ENCODE measurements at regions not wholly inside any gene's neighbourhood (a gene's known extent, or its start where the extent isn't known, plus 50 kb on each side); places are given as distances from the start of the nearest gene placed in this dataset.

DNA sequence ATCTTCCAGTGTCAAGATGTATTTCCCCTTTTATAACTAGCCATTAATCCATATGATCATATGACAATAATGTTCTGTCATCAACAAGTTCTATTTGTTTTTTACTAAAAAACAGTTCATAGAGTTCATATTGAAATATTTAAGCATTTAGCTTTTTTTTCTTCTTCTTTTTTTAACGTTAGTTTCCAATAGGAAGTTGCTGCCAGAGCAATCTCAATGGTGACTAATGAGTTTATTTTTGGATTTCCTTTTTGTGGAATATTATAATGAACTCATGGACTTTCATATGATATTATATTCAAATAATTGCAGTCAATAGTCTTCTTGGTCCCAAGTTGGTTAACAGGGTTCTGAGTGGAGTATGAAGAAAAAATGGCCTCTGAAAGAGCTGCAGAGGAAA, 343.3 kb downstream of the BCKDHB start:
- no peak for DNase-seq (ENCODE audit: extremely low spot score)
- TF ChIP-seq CTCF (IDR thresholded peaks at IDR 0.05; ENCODE audit: control extremely low read depth, extremely low read depth, low read depth, missing control alignments), result no peak
- ChIA-PET CTCF (no interaction called here), POLR2A (no interaction called here)

DNA sequence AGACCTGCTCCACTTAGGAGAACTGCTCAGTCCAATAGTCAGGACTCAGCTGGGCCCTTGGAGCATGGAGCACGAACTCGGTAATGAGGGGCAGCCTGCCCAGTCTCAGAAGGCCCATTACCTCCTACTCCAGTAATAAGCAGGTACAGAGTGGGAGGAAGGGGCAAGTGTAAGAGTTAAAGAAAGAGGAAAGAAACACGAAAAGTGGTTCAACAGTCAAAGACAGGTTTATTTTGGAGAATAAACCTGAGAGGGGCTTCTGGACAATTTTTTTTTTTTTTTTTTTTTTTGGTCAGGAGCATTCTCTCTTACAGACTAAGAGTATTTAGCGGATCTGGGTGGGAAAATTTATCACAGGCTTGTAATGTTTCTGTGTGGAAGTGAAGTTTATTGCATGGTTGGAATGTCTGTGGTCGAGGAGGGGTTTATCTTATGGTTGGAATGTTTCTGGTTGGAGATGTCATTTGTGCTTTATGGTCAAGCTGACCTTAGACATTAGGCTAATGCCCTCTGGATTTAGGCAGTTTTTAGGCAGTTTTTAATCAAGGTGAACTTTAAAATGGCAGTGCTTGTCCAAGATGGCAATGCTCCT, 340.1 kb downstream of the BCKDHB start:
- DNase-seq (ENCODE audit: extremely low spot score), result no peak
- TF ChIP-seq CTCF (IDR thresholded peaks at IDR 0.05; ENCODE audit: control extremely low read depth, extremely low read depth, low read depth, missing control alignments), result no peak
- POLR2A ChIA-PET, result no interaction called here
- CTCF ChIA-PET, result interaction anchor here (0.9 kb wide), 1 partner anchor 8 kb away, joined by 3 read pairs; no protein-coding TSS in a partner anchor

DNA sequence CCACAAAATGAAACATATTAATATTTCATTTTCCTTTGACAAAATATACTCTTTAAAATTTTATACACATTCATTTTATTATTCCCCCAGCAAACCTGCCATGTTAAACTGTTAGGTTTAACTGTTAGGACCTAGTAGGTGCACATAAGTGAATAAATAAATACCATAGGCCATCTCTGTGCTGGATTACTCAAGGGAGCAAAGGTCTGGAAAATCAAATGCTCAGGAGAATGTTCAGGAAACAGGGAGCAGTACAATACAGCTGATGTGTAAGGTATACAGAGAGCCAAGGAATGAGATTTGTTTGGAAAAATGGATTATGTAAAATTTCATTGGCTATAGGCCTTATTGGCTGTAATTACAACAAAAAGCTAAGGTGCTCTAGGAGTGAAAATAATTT, 339.3 kb downstream of the BCKDHB start:
- DNase-seq (ENCODE audit: extremely low spot score), result no peak
- CTCF ChIA-PET, result no interaction called here
- TF ChIP-seq CTCF (IDR thresholded peaks at IDR 0.05; ENCODE audit: control extremely low read depth, extremely low read depth, low read depth, missing control alignments), result no peak
- POLR2A ChIA-PET, result no interaction called here

- CTCF ChIA-PET, result interaction anchor here (1.8 kb wide), 1 partner anchor 17 kb away, joined by 5 read pairs; no protein-coding TSS in a partner anchor
Measured at GRCh38 chr6:80442366-80442765, 335.9 kb downstream of the BCKDHB start.

GRCh38 chr6:80441131-80441530, 334.7 kb downstream of the BCKDHB start:
- ChIA-PET CTCF (interaction anchor here (1.8 kb wide), 1 partner anchor 16 kb away, joined by 5 read pairs; no protein-coding TSS in a partner anchor), POLR2A (interaction anchor here (0.5 kb wide), 1 partner anchor 161 kb away, joined by 3 read pairs; no protein-coding TSS in a partner anchor)
- no peak for DNase-seq (ENCODE audit: extremely low spot score)
- no peak for TF ChIP-seq CTCF (IDR thresholded peaks at IDR 0.05; ENCODE audit: control extremely low read depth, extremely low read depth, low read depth, missing control alignments)

More at GRCh38 chr6:80442366-80442765, 335.9 kb downstream of the BCKDHB start:
- TF ChIP-seq CTCF (IDR thresholded peaks at IDR 0.05; ENCODE audit: control extremely low read depth, extremely low read depth, low read depth, missing control alignments), result no peak
- DNase-seq (ENCODE audit: extremely low spot score), result no peak
- POLR2A ChIA-PET, result no interaction called here

- ChIA-PET CTCF (interaction anchor here (1.8 kb wide), 1 partner anchor 16 kb away, joined by 5 read pairs; no protein-coding TSS in a partner anchor), POLR2A (interaction anchor here (0.5 kb wide), 1 partner anchor 162 kb away, joined by 3 read pairs; no protein-coding TSS in a partner anchor)
- no peak for TF ChIP-seq CTCF (IDR thresholded peaks at IDR 0.05; ENCODE audit: control extremely low read depth, extremely low read depth, low read depth, missing control alignments)
- DNase-seq (ENCODE audit: extremely low spot score), result no peak
Measured at GRCh38 chr6:80440496-80441115, 334.1 kb downstream of the BCKDHB start.

All from GM10248 (cell line).